CD14-positive monocyte (primary cell): ENCODE measurements at regions not wholly inside any gene's neighbourhood (a gene's known extent, or its start where the extent isn't known, plus 50 kb on each side); places are given as distances from the start of the nearest gene placed in this dataset.

Experiments used
- DNase-seq, 3 donors: peaks; one replicate each; pipeline ENCODE4 v3.0.0-alpha.2; 2011 to 2022
- H2AFZ ChIP-seq: 2 replicates; pipeline ENCODE4 v1.6.0; 2012; ENCODE audit warnings: mild to moderate bottlenecking, low read depth, low read length, inconsistent platforms; ENCODE audit not compliant: insufficient read depth, poor library complexity, severe bottlenecking
- H3K27ac ChIP-seq, 2 donors: 1 replicate in 1 of 2; 2 replicates in 1 of 2; pipeline ENCODE4 v1.5.1; 2012 to 2013; ENCODE audit warnings: low read length in 2 of 2, control low read depth in 1 of 2, inconsistent platforms in 1 of 2, low read depth in 1 of 2, mild to moderate bottlenecking in 1 of 2
- H3K27me3 ChIP-seq, 2 donors: one replicate each; pipeline versions ENCODE4 v1.6.0 to v1.6.1; 2011 to 2013; ENCODE audit warnings: low read length in 2 of 2; ENCODE audit not compliant: control insufficient read depth in 2 of 2, insufficient read depth in 2 of 2
- H3K36me3 ChIP-seq, 2 donors: replicated peaks in 1 of 2; 1 replicate in 1 of 2; 2 replicates in 1 of 2; pipeline versions ENCODE4 v1.5.1 to v1.6.1; 2012 to 2013; ENCODE audit warnings: low read length in 2 of 2, control low read depth in 1 of 2, inconsistent platforms in 1 of 2, mild to moderate bottlenecking in 1 of 2; ENCODE audit not compliant: insufficient read depth in 2 of 2, control insufficient read depth in 1 of 2
- H3K4me1 ChIP-seq, 2 donors: 1 replicate in 1 of 2; 2 replicates in 1 of 2; pipeline versions ENCODE4 v1.5.1 to v1.6.1; 2012 to 2013; ENCODE audit warnings: low read length in 2 of 2, control low read depth in 1 of 2, inconsistent platforms in 1 of 2, mild to moderate bottlenecking in 1 of 2, moderate library complexity in 1 of 2; ENCODE audit not compliant: insufficient read depth in 2 of 2, control insufficient read depth in 1 of 2
- H3K4me2 ChIP-seq: replicated peaks from 2 replicates; pipeline ENCODE3; 2012; ENCODE audit warnings: low read length, moderate library complexity, mild to moderate bottlenecking; ENCODE audit not compliant: poor library complexity, severe bottlenecking; ENCODE audit errors: extremely low read depth
- H3K4me3 ChIP-seq, 3 experiments: fragments of 200-600 bp in 1 of 3; sonication (generic) in 1 of 3; replicated peaks in 1 of 3; 1 replicate in 2 of 3; 2 replicates in 1 of 3; pipeline ENCODE4 v1.5.1; 2011 to 2013; ENCODE audit warnings: low read length in 3 of 3, mild to moderate bottlenecking in 3 of 3, control low read depth in 2 of 3, low read depth in 2 of 3, inconsistent platforms in 1 of 3, moderate library complexity in 1 of 3
- H3K79me2 ChIP-seq: 2 replicates; pipeline ENCODE4 v1.6.0; 2012; ENCODE audit warnings: mild to moderate bottlenecking, control low read depth, inconsistent platforms, low read length, moderate library complexity; ENCODE audit not compliant: insufficient read depth
- H3K9ac ChIP-seq: 2 replicates; pipeline ENCODE4 v1.6.0; 2017; ENCODE audit warnings: low read length, mild to moderate bottlenecking; ENCODE audit not compliant: insufficient read depth, poor library complexity, severe bottlenecking
- H3K9me3 ChIP-seq, 2 donors: replicated peaks in 1 of 2; 1 replicate in 1 of 2; 2 replicates in 1 of 2; pipeline versions ENCODE4 v1.5.1 to v1.6.1; 2012 to 2013; ENCODE audit warnings: low read length in 2 of 2, control low read depth in 1 of 2; ENCODE audit not compliant: control insufficient read depth in 1 of 2, insufficient read depth in 1 of 2
- H4K20me1 ChIP-seq: 2 replicates; pipeline ENCODE4 v1.6.0; 2012; ENCODE audit warnings: mild to moderate bottlenecking, low read length, control low read depth, moderate library complexity; ENCODE audit not compliant: insufficient read depth
- H3K27ac Mint-ChIP-seq, 7 donors: one replicate each; pipeline ENCODE4 v1.8.0; 2020; ENCODE audit warnings: mild to moderate bottlenecking in 7 of 7, mixed read lengths in 7 of 7, moderate library complexity in 6 of 7, inconsistent platforms in 2 of 7
- H3K27me3 Mint-ChIP-seq, 3 donors: one replicate each; pipeline ENCODE4 v1.8.0; 2021 to 2022; ENCODE audit warnings: low read depth in 3 of 3, mild to moderate bottlenecking in 3 of 3, mixed read lengths in 3 of 3, moderate library complexity in 3 of 3, inconsistent platforms in 1 of 3
- H3K36me3 Mint-ChIP-seq, 2 donors: one replicate each; pipeline ENCODE4 v1.8.0; 2020; ENCODE audit warnings: mixed read lengths in 2 of 2, inconsistent platforms in 1 of 2, mild to moderate bottlenecking in 1 of 2
- H3K4me1 Mint-ChIP-seq: one replicate; pipeline ENCODE4 v1.8.0; 2020; ENCODE audit warnings: mild to moderate bottlenecking, mixed read lengths
- H3K4me3 Mint-ChIP-seq, 2 donors: one replicate each; pipeline ENCODE4 v1.8.0; 2020; ENCODE audit warnings: mild to moderate bottlenecking in 2 of 2, mixed read lengths in 2 of 2, moderate library complexity in 1 of 2
- H3K9me3 Mint-ChIP-seq, 7 donors: one replicate each; pipeline ENCODE4 v1.8.0; 2020 to 2022; ENCODE audit warnings: mixed read lengths in 7 of 7, mild to moderate bottlenecking in 6 of 7, moderate library complexity in 6 of 7, inconsistent platforms in 2 of 7
- CTCF ChIP-seq: fragments of 200-600 bp; IDR thresholded peaks from one replicate; pipeline ENCODE4 v1.8.0; 2022; ENCODE audit warnings: antibody characterized with exemption, mild to moderate bottlenecking
- WGBS: methylation state at CpG from one replicate; pipeline ENCODE4 v1.1.5; 2013; ENCODE audit warnings: missing lambda C conversion rate; ENCODE audit not compliant: insufficient coverage; 5-methylcytosine and 5-hydroxymethylcytosine counted together
- intact Hi-C, 2 donors: fragments of 100-400 bp; cut with micrococcal nuclease; formaldehyde crosslinking; loops; one replicate each; pipeline versions ENCODE4 v1.15.0 to v1.15.1; 2023

GRCh38 chr11:126149759-126150625, 61.5 kb downstream of the RPUSD4 start:
- Histone ChIP-seq H3K36me3 (no peaks in the 10 kb centered on the region), H4K20me1 (no peaks in the 10 kb centered on the region), H3K4me1 (peaks cover 4% of the 10 kb centered on the region in 2 donors), H3K9ac (peak overlapping the region; percentile 1), H3K4me2 (no peak overlapping the region), H3K9me3 (no peaks in the 10 kb centered on the region), H3K27me3 (no peaks in the 10 kb centered on the region), H2AFZ (no peak overlapping the region), H3K27ac (no peak overlapping the region), H3K4me3 (no peak overlapping the region), H3K79me2 (no peaks in the 10 kb centered on the region)
- no peaks in the 10 kb centered on the region for H3K27me3 Mint-ChIP-seq
- no peak for TF ChIP-seq CTCF
- no peaks in the 10 kb centered on the region for H3K36me3 Mint-ChIP-seq
- peaks cover 7% of the 10 kb centered on the region for H3K4me1 Mint-ChIP-seq
- H3K4me3 Mint-ChIP-seq = no peak overlapping the region
- peaks cover 3 to 11% (median 7%) of the 10 kb centered on the region in 7 donors for H3K9me3 Mint-ChIP-seq
- intact Hi-C loops = no loop called here
- no peak for DNase-seq
- WGBS = 100% methylated on average over 2 of the region's 15 CpGs
- H3K27ac Mint-ChIP-seq = peak overlapping the region in 1 of 7 donors; percentile 20

- H3K4me1 ChIP-seq = peaks cover 4% of the 10 kb centered on the region in 2 donors
- H3K9me3 ChIP-seq = no peaks in the 10 kb centered on the region
- no peak overlapping the region for H3K27ac Mint-ChIP-seq
- H3K4me3 Mint-ChIP-seq = no peak overlapping the region
- no peak overlapping the region for H2AFZ ChIP-seq
- H3K27me3 Mint-ChIP-seq = no peaks in the 10 kb centered on the region
- H4K20me1 ChIP-seq = no peaks in the 10 kb centered on the region
- TF ChIP-seq CTCF = no peak
- no peak overlapping the region for H3K27ac ChIP-seq
- H3K4me1 Mint-ChIP-seq = peaks cover 7% of the 10 kb centered on the region
- no peaks in the 10 kb centered on the region for H3K36me3 ChIP-seq
- no peak overlapping the region for H3K9ac ChIP-seq
- no peaks in the 10 kb centered on the region for H3K27me3 ChIP-seq
- intact Hi-C loops = no loop called here
- WGBS = no CpG with 5 or more reads among the region's 2 CpGs
- no peak for DNase-seq
- H3K4me3 ChIP-seq = no peak overlapping the region
- H3K79me2 ChIP-seq = no peaks in the 10 kb centered on the region
- no peak overlapping the region for H3K4me2 ChIP-seq
- no peaks in the 10 kb centered on the region for H3K36me3 Mint-ChIP-seq
- peaks cover 3 to 11% (median 7%) of the 10 kb centered on the region in 7 donors for H3K9me3 Mint-ChIP-seq
Measured at GRCh38 chr11:126148317-126148716, 63.1 kb downstream of the RPUSD4 start.
